Occipital lobe (tissue), 1 donor: ENCODE measurements at regions not wholly inside any gene's neighbourhood (a gene's known extent, or its start where the extent isn't known, plus 50 kb on each side); places are given as distances from the start of the nearest gene placed in this dataset.
"Not testable (repeated sequence)": the region's sequence is repeated elsewhere in the genome, so short reads cannot be mapped to it uniquely, and the experiment has no call there.

Source experiments
- DNase-seq: peaks from one replicate; lab custom pipeline; 2025; lab: John Stamatoyannopoulos, UW

DNA sequence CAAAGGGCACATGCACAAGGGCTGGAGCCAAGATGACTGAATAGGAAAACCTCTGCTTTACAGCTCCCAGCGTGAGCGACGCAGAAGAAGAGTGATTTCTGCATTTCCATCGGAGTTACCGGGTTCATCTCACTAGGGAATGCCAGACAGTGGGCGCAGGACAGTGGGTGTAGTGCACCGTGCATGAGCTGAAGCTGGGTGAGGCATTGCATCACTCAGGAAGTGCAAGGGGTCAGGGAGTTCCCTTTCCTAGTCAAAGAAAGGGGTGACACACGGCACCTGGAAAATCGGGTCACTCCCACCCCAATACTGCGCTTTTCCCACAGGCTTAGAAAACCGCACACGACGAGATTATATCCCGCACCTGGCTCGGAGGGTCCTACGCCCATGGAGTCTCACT, 64.5 kb upstream of the HTR1E start:
- not testable (repeated sequence) for DNase-seq

DNA sequence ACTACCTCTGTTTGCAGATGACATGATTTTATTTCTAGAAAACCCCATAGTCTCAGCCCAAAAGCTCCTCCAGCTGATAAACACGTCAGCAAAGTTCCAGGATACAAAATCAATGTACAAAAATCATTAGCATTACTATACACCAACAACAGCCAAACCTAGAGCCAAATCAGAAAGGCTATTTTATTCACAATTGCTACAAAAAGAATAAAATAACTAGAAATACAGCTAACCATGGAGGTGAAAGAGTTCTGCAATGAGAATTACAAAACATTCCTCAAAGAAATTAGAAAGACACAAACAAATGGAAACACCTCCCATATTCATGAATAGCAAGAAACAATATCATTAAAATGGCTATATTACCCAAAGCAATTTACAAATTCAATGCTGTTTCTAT, 65.6 kb upstream of the HTR1E start:
- no peak for DNase-seq

DNA sequence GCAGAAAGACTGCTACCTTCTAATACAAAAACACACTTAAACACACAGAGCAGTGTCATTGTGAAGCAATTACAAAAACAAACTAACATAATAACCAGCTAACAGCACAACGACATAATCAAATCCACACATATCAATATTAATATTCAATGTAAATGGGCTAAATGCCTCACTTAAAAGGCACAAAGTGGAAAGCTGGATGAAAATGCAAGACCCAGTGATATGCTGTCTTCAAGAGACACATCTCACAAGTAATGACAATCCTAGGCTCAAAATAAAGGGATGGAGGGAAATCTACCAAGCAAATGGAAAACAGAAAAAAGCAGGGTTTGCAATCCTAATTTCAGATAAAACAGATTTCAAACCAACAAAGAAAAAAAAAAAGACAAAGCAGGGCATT, 67.8 kb upstream of the HTR1E start:
- no peak for DNase-seq

DNA sequence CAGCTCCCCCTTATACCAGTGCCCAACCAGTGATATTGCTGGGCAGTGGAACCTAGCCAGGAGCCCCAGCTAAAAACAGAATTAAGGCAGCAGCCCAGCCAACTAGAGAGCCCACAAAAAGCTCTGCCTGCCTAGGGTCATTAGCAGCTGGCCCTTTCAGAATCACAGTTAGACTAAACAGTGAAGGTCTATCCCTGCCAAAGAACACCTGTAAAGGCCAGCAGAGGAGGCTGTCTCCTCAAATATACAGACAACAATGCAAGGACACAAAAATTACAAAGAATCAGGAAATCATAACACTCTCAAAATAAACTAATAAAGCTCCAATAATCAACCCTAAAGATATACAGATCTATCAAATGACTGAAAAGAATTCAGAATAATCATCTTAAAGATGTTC, 77.8 kb upstream of the HTR1E start:
- no peak for DNase-seq

DNA sequence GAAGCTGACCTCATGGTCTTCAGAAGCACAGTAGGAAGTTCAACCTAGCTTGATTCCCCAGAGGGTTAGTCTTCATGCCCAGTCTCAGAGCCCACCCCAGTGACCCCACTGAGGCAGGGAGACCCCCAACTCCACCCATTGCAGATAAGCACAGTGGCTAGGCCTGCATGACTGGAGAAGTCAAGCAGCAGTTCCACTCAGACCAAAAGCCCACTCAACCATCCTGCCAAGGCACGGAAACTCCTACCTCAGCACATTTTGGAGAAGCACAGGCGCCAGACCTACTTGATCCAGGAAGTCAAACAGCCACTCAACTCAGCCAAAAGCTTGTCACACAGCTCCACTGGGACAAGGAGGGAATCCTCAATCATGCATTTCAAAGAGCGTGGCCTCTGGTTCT, 78.4 kb upstream of the HTR1E start:
- DNase-seq, result no peak

DNA sequence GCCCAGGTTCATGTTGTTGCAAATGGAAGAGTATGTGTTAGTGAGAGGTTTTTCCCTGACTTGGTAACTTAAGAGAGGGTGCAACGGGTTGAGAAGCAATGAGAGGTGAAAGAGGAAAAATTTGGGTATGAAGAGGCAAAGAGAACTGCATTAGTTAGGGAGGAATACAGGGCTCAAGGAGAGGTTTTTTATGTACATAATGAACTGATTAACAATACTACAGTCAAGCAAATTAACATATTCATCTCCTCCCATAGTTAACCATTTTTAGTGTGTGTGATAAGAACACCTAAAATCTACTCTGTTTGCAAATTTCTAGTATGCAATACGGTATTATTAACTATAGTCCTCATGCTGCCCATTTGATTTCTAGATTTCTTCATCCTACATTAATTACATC, 79.5 kb upstream of the HTR1E start:
- DNase-seq, result no peak

DNA sequence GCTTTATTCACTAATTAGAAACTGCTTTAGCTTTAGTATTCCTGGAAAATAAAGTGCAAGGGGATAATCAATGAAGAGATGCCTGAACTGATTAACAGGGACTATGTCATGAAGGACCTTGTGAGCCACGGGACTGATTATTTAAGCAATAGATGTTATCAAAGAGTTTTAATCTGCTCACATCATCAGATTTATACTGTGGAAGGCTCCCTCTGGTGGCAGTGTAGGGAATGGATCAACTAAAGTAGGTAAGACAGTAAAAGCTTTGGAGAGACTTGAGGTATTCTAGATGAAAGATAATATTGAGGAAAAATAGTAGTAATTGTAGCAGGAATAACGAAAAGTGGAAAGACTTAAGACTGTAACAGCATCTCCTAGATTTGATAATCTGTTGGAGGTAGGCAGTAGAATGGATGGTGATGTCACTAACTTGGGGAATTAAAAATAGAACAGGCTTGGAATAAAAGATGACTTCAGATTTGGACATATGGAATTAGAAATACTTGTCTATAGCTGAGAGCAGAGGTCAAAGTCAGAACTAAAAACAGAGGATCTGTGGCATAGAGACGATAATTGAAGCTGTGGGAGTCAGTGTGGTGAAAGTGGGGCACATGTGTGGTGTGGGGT, 80.3 kb upstream of the HTR1E start:
- DNase-seq, result no peak

DNA sequence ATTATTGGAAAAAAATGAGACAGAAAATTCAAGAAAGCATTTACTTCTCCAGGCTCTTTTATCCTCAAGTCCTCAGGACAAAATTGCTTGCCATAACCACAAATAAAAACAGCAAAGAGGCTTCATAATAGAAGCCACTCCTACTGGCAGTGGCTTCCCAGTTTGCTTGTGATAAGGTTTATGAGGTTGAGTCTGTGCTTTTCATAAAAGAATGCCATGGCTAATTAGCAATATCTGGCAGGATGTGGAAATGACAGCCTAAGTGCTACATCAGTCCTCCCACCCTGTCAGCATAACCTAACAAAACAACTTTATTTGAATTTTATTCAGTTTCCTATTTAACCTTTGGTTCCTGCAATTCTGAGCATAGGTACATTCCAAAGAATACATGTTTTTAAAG, 80.9 kb upstream of the HTR1E start:
- no peak for DNase-seq

DNA sequence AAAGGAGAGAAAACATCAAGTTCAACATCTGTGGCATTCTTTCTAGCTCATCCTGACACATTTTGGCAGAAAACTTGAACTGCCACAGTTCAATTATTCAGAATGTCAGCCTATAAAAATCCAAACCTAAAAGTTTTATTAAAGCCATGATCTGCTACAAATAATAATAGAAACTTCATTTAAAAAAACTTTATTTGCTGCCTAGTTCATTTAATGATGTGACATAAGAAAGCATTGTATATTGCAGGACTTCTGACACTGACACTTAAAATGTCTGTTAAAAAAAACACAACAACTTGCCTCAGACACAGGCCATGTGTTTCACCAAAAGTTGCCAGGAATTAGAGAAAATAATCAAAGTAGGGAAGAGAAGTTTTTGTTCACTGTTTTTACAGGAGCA, 88.3 kb upstream of the HTR1E start:
- no peak for DNase-seq

DNA sequence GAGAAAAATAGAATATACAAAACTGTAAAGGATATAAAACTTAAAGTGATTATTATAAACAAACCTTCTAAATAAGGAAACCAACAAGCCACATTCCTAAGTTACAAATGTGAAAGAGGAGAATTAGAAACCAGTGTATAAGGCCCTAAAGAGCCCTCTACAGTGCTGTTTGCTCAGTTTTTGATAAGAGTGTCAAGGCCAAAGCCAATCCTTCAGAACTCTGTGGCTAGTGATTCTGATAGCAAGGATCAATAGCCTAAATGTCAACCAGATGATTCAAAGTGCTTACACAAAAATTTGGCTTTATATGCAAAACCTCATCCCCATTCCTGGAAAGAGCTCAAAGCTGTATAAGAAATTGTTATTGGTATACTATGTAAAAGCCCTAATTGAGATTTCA, 104.6 kb upstream of the HTR1E start:
- no peak for DNase-seq

DNA sequence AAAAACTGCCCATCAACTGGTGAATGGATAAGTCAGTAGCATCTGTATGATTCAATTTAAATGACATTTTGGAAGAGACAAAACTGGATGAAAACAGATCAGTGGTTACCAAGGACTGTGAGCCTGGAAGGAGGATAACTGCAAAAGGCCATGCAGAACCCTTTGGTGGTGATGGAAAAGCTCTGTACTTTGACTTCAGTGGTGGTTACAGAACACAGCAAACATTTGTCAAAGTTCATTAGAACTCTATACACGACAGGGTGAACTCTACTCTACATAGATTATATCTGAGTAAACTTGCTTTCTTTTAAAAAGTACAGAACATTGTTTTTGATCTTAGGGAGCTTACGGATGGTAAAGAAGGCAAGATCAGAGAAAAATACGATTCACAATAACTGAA, 111.9 kb upstream of the HTR1E start:
- no peak for DNase-seq

DNA sequence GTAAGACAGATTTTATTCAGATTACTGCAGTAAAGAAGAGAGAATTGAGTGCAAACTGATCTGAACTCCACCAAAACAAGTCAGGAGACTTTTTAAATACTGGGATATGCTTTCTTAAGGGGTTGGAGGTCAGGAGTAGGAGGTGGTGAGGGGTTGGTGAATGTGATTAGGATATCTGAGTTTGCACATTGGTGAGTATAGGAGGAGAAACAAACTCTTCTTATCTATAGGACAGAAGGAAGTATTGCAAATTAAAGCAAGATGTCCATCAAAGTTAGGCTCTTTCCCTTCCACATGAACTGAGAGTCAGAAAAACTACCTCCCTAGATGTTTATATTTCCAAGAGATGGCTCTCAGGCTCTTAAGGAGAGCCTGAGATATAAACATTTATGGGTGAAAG, 114.6 kb upstream of the HTR1E start:
- DNase-seq, result no peak

DNA sequence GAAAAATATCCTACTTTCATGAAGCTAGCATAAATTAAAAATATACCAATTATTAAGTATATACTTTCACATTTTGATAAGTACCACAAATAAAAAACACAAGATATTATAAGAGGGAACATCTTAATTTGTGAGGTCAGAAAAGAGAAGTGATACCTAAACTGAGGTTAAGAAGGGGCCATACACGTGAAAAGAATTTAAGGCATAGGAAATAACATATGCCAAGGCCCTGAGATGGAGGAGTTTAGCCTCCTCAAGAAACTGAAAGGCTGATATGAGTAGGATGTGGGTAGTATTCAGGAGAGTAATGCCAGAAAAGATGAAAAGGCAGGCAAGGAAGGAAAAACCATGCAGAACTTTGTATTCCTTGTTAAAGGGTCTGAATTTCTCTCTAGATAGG, 116.6 kb upstream of the HTR1E start:
- no peak for DNase-seq

DNA sequence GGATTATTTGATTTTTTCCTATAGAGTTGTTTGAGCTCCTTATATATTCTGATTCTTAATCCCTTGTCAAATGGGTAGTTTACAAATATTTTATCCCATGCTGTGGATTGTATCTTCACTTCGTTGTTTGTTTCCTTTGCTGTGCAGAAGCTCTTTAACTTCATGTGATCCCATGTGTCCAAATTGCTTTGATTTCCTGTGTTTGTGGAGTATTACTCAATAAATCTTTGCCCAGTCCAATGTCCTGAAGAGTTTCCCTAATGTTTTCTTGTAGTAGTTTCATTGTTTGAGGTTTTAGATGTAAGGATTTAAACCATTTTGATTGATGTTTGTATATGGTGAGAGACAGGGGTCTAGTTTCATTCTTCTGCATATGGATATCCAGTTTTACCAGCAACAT, 143.7 kb upstream of the HTR1E start:
- no peak for DNase-seq

DNA sequence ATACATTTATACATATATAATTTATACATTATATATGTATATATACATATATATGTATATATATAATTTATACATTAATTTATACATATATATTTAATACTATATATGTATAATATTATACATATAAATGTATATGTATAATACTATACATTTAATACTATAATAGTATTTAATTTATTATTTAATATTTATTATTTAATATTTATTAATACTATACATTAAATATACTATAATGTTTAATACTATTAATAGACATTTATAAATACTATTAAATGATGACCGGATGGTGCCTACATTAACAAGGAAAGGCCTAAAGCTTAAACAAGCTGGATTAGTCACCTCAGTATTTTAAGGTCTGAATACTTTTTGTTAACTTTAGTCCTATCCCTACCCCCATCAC, 145.9 kb upstream of the HTR1E start:
- no peak for DNase-seq

DNA sequence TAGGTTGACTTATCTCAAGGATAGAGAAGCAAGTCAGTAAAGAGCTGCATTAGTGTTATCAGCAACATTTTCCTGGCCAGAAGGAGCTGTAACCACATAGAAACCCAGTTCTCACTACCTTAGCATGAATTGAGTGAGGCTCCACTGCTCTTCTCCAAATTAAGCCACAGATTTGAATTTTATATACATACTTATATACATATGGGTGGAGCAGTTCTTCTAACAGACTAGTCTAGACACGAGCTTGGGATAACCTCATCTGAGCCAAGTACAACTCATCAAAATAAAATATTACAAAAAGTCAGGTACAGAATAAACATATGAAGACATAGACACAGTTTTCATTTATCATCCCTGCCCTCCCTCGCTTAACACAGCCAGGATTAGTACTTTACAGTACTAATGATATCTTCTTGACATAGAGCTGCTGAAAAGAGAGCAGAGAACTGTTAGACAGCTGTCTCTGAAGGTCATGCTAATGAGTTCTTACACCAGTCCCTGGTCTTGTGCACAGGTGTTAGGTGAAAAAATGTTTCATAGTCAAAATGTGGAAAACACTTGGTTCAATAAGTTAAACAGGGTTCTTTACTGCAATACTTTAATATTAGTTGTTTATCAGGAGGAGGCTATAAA, 147.4 kb upstream of the HTR1E start:
- DNase-seq, result no peak

DNA sequence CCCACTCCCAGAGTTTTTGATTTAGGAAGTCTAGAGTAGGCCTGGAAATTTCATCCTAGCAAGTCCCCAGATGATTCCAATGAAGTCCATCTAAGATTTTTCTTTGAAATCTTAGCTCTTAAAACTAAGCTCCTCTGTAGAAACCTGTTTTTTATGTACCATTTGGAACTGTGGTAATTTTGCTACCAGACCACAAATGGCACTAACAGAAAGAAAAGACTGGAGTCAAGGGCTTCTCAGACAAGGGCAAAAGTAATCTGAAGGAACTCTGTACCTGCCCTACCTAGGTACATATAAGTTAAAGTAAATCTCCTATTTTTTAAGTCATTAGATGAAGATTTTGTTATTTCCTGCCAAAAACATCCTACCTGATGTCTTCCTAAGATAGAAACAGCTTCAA, 155.0 kb upstream of the HTR1E start:
- no peak for DNase-seq

DNA sequence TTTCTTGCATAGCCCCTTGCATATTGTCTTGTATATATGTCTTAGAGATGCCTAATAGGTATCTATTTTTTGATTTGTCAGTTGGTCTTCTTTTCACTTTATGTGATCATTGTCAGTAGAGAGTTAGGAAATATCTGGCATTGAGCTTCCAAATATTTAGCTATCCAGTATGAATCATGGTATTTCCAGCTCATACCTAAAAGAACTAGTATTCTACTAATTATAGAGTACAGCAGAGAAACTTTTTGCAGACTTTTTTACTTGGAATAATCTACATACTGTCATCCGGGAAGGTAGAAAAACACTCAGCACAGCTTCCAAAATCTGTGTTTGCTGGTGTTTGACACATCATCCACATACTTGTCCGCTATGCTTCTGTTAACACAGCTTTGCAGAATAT, 156.4 kb upstream of the HTR1E start:
- DNase-seq, result no peak

DNA sequence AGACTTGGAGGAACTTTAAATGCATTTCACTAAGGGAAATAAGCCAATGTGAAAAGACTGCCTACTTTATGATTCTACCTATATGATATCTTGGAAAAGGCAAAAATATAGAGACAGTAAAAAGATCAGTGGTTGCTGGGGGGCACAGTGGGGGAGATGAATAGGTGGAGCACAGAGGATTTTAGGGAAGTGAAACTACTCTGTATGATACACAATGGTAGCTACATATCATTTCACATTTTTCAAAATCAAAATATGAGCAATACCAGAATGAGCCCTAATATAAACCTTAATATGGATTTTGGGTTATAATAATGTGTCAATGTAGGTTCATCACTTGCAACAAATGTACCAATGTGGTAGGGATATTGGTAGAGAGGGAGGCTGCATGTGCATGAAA, 161.4 kb upstream of the HTR1E start:
- no peak for DNase-seq

DNA sequence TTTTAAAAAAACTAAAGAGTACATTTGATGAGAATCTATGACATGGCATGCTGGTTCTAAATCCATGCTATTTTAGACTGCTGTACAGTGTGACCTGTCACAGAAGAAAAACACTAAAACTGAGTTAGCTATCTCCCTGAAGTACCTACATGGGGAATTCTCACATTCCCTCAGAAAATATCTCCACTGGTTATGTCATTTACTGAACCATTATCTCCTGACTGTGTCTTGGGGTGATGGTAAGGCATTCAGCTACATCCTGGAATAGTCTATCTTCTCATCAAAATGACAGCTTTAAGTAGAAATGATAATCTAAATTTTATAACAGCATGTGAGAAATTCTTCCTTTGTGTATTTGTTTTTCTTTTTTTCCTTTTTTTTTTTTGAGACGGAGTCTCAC, 172.1 kb upstream of the HTR1E start:
- no peak for DNase-seq

DNA sequence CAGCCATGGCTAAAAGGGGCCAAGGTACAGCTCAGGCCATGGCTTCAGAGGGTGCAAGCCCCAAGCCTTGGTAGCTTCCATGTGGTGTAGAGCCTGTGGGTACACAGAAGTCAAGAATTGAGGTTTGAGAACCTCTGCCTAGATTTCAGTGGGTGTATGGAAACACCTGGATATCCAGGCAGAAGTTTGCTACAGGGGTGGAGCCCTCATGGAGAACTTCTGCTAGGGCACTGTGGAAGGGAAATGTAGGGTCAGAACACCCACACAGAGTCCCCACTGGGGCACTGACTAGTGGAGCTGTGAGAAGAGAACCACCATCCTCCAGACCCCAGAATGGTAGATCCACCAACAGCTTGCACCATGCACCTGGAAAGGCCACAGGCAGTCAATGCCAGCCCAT, 177.4 kb upstream of the HTR1E start:
- not testable (repeated sequence) for DNase-seq

DNA sequence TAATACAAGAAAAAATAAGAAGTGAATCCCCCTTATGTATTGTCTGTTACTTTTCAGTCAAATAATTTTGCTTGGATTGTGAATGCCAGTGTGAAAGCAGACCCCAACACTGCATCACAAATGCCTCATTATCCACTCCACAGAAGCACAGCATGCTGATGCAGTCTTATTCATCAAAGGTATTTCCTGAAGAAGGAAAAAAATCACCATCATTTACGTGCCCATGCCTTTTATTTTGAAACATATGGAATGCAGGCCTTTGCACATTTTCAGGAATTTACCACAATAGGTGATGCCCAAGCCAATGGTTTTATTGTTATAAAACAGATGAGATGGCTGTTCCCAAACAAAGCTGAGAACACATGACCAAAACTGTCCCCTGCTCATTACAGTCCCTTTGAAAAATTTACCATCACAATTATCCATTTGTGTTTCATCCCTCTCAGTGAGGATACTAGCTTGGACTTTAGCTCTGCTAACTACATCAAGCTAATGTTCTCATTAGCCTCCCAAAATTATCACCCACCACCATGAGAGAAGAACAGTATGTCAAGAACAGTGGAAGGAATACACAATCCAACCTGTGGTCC, 180.6 kb upstream of the HTR1E start:
- DNase-seq, result no peak

DNA sequence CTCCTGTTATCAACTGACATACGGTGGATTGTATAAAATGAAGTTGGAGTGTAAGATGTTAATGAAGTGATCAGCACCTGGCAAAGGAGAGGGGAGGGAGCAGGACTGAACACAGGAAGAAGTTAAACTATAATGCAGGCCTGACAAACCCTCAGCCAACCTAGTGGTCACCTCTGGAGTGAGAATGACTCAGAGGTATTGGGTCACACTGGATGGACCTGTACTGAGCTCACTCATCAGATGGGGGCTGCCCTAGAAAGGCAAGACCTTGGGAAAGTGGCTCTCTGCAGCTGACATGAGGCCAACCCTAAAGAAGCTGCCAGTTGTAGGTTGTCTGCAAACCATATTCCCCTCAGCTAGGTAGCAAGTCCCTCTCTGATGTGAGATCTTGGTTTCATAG, 193.3 kb upstream of the HTR1E start:
- no peak for DNase-seq

DNA sequence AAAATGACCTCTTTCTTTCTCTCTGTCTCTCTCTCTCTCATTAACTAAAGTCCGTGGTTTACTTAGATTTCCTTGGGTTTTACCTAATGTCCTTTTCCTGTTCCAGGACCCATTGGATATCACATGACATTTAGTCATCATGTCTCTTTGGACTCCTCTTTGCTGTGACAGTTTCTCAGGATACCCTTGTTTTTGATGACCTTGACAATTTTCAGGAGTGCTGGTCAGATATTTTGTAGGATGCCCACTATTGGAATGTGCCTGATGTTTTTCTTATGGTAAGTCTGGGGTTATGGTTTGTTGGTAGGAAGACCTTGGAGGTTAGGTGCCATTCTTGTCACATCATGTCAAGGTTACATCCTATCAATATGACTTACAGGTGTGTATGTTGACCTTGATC, 199.2 kb upstream of the HTR1E start:
- DNase-seq, result no peak
